OCI-LY7 (cell line): ENCODE measurements at regions not wholly inside any gene's neighbourhood (a gene's known extent, or its start where the extent isn't known, plus 50 kb on each side); places are given as distances from the start of the nearest gene placed in this dataset.

Experiments used
- EZH2phosphoT487 ChIP-seq: fragments of 200-600 bp; sonication (generic); IDR thresholded peaks from 2 replicates; pipeline ENCODE4 v1.6.1; 2018; ENCODE audit warnings: low read depth, borderline replicate concordance, mild to moderate bottlenecking, mixed run types, antibody characterized with exemption, low read length, moderate library complexity, mixed read lengths
- TF ChIP-seq, protein P1 (sequence below): fragments of 200-600 bp; sonication (generic); conservative IDR thresholded peaks from 2 replicates; pipeline ENCODE4 v1.5.1; 2014; ENCODE audit warnings: mild to moderate bottlenecking, antibody characterized with exemption, low read length, moderate library complexity, mixed read lengths

DNA sequence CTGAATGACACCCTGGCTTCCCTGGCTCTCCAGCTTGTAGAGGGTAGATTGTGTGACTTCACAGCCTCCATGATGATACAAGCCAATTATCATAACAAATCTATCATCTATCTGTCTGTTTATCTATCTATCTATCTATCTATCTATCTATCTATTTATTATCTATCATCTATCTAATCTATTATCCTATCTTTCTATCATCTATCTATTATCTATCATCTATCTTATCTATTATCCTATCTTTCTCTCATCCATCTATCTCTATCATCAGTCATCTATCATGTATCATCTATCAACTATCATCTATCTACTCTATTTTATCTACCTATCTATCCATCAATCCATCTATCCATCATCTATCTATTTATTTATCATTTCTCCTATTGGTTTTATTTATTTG is 361.8 kb downstream of the RNF144A start:
- TF ChIP-seq, protein P1, sequence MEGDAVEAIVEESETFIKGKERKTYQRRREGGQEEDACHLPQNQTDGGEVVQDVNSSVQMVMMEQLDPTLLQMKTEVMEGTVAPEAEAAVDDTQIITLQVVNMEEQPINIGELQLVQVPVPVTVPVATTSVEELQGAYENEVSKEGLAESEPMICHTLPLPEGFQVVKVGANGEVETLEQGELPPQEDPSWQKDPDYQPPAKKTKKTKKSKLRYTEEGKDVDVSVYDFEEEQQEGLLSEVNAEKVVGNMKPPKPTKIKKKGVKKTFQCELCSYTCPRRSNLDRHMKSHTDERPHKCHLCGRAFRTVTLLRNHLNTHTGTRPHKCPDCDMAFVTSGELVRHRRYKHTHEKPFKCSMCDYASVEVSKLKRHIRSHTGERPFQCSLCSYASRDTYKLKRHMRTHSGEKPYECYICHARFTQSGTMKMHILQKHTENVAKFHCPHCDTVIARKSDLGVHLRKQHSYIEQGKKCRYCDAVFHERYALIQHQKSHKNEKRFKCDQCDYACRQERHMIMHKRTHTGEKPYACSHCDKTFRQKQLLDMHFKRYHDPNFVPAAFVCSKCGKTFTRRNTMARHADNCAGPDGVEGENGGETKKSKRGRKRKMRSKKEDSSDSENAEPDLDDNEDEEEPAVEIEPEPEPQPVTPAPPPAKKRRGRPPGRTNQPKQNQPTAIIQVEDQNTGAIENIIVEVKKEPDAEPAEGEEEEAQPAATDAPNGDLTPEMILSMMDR: no peak
- no peak for TF ChIP-seq EZH2phosphoT487
